ENCODE measurements at regions not wholly inside any gene's neighbourhood (a gene's known extent, or its start where the extent isn't known, plus 50 kb on each side); places are given as distances from the start of the nearest gene placed in this dataset.

GRCh38 chr5:60527072-60527471, 172.9 kb downstream of the DEPDC1B start:
- Mint-ChIP-seq H3K27ac (no peak overlapping the region), H3K27me3 (peaks cover 7% of the 10 kb centered on the region), H3K4me1 (no peaks in the 10 kb centered on the region), H3K9me3 (ENCODE audit: low read depth) (no peaks in the 10 kb centered on the region), H3K4me3 (no peak overlapping the region), H3K36me3 (no peaks in the 10 kb centered on the region)
- ATAC-seq (no peak), DNase-seq (no peak)
- CTCF ChIA-PET = no interaction called here

DNA sequence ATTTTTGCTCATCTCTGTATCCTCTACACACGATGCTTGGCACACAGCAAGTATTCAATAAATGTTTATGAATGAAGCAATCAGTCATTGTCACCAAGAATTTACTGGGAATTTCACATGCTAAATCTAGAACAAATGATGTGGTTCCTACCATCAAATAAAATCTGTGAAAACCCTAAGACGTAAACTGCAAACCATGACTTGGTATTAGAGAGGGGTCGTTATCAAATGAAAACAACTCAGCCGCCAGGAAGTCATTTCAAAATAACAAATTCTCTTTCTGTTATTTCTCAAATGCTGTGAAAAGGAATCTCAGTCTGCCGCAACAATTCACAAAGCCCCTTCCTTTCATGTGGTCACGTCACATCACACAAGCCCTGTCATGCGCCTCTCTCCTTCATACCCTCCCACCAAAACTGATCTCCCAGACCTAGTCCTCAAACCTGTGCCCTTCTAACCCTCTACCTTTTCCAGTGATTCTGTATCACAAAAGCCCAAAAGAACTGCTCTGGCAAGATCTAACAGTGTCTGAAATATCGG, 173.6 kb downstream of the DEPDC1B start:
- H3K4me3 Mint-ChIP-seq = no peak overlapping the region
- peaks cover 7% of the 10 kb centered on the region for H3K27me3 Mint-ChIP-seq
- H3K27ac Mint-ChIP-seq = no peak overlapping the region
- CTCF ChIA-PET = no interaction called here
- peaks cover under 1% of the 10 kb centered on the region for H3K4me1 Mint-ChIP-seq
- H3K36me3 Mint-ChIP-seq = no peaks in the 10 kb centered on the region
- no peaks in the 10 kb centered on the region for H3K9me3 Mint-ChIP-seq (ENCODE audit: low read depth)
- ATAC-seq = no peak
- no peak for DNase-seq

GRCh38 chr5:60522292-60522905, 177.6 kb downstream of the DEPDC1B start:
- H3K4me1 Mint-ChIP-seq = peaks cover 2% of the 10 kb centered on the region
- ATAC-seq (peak; percentile 36), DNase-seq (no peak)
- no peak overlapping the region for H3K4me3 Mint-ChIP-seq
- CTCF ChIA-PET = no interaction called here
- no peaks in the 10 kb centered on the region for H3K36me3 Mint-ChIP-seq
- H3K27me3 Mint-ChIP-seq = peaks cover 7% of the 10 kb centered on the region
- H3K27ac Mint-ChIP-seq = no peak overlapping the region
- no peaks in the 10 kb centered on the region for H3K9me3 Mint-ChIP-seq (ENCODE audit: low read depth)

DNA sequence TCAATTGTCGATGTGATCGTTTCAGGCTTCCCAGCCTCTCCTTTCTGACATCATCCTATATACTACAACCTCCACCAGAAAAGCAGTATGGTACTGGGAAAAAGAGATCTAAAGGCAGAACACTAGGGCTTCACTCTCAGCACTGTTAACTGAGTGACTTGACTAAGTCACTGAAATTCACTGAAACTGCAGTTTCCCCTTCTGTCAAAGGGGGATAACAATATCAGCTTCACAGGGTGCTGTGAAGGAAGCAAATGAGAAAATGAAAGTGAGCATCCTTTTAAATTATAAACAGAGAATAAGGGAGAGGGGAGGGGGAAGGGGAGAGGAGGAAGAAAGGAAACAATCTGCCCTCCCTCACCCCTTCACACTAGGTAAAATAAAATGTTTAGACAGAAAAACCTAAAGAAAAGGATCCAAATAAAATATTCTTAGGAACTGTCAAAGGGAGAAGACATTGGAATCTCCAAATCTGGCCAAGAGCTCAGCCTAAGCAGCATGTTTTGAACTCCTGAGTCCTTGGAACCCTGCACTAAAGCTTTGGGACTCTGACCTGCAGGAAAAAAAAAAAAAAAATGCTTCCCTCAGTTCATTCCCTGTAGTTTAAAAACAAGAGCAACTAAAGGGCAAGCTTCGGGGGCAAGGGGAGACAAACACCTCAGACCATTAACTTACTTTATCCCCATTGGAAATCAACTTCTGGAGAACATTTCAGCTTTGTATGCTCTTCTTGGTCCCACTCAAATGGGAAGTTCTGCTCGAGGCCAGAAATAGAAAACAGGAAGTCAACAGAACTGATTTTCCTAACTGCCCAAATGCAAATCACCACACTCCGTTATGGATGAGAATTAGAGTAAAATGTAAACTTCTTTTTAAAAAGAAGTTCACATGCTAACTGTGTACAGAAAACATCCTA, 178.3 kb downstream of the DEPDC1B start:
- no peaks in the 10 kb centered on the region for H3K9me3 Mint-ChIP-seq (ENCODE audit: low read depth)
- peaks cover 7% of the 10 kb centered on the region for H3K27me3 Mint-ChIP-seq
- no peaks in the 10 kb centered on the region for H3K36me3 Mint-ChIP-seq
- H3K27ac Mint-ChIP-seq = no peak overlapping the region
- CTCF ChIA-PET = no interaction called here
- H3K4me1 Mint-ChIP-seq = peaks cover 2% of the 10 kb centered on the region
- no peak for ATAC-seq
- H3K4me3 Mint-ChIP-seq = no peak overlapping the region
- no peak for DNase-seq

- no peak overlapping the region for H3K4me3 Mint-ChIP-seq
- H3K36me3 Mint-ChIP-seq = no peaks in the 10 kb centered on the region
- H3K9me3 Mint-ChIP-seq (ENCODE audit: low read depth) = no peaks in the 10 kb centered on the region
- ATAC-seq (no peak), DNase-seq (no peak)
- CTCF ChIA-PET = no interaction called here
- no peak overlapping the region for H3K27ac Mint-ChIP-seq
- peaks cover 2% of the 10 kb centered on the region for H3K27me3 Mint-ChIP-seq
- peaks cover 2% of the 10 kb centered on the region for H3K4me1 Mint-ChIP-seq
Observed at GRCh38 chr5:60520451-60521227, 179.3 kb downstream of the DEPDC1B start.

DNA sequence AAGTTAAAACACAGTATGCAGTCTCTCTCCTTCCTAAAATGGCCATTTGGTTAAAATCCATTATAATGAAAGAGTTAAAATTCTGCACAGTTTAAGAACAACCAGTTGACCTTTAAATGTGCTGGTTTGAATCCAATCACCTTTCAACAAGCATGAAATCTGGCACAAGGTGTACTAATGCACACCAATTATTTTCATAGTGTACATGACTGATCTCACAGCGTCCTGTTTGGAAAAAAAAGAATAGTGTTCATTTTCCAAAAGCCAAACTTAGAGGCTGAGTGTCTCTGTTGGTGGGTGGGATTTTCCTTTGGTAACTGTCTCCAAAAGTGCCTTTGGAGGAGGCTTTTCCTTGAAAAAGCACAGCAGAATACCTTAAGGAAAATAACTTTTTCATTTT, 180.6 kb downstream of the DEPDC1B start:
- peaks cover 2% of the 10 kb centered on the region for H3K4me1 Mint-ChIP-seq
- CTCF ChIA-PET = no interaction called here

GRCh38 chr5:60517850-60518249, 182.1 kb downstream of the DEPDC1B start:
- no peak for DNase-seq
- H3K4me1 Mint-ChIP-seq = peaks cover 2% of the 10 kb centered on the region
- no peaks in the 10 kb centered on the region for H3K9me3 Mint-ChIP-seq (ENCODE audit: low read depth)
- H3K27ac Mint-ChIP-seq = no peak overlapping the region
- H3K27me3 Mint-ChIP-seq = no peaks in the 10 kb centered on the region
- ATAC-seq = no peak
- no peaks in the 10 kb centered on the region for H3K36me3 Mint-ChIP-seq
- H3K4me3 Mint-ChIP-seq = no peak overlapping the region
- CTCF ChIA-PET = no interaction called here

More for the DNA sequence above, 180.6 kb downstream of the DEPDC1B start:
- no peaks in the 10 kb centered on the region for H3K36me3 Mint-ChIP-seq
- H3K27me3 Mint-ChIP-seq = no peaks in the 10 kb centered on the region
- H3K4me3 Mint-ChIP-seq = no peak overlapping the region
- no peaks in the 10 kb centered on the region for H3K9me3 Mint-ChIP-seq (ENCODE audit: low read depth)
- no peak overlapping the region for H3K27ac Mint-ChIP-seq
- no peak for ATAC-seq
- DNase-seq = no peak

- H3K9me3 Mint-ChIP-seq (ENCODE audit: low read depth) = no peaks in the 10 kb centered on the region
- no peak overlapping the region for H3K27ac Mint-ChIP-seq
- H3K27me3 Mint-ChIP-seq = no peaks in the 10 kb centered on the region
- CTCF ChIA-PET = no interaction called here
- no peaks in the 10 kb centered on the region for H3K36me3 Mint-ChIP-seq
- DNase-seq = no peak
- no peak for ATAC-seq
- peaks cover 2% of the 10 kb centered on the region for H3K4me1 Mint-ChIP-seq
- H3K4me3 Mint-ChIP-seq = no peak overlapping the region
Observed at GRCh38 chr5:60517094-60517694, 182.8 kb downstream of the DEPDC1B start.

- CTCF ChIA-PET = no interaction called here
- H3K4me3 Mint-ChIP-seq = no peak overlapping the region
- H3K9me3 Mint-ChIP-seq (ENCODE audit: low read depth) = no peaks in the 10 kb centered on the region
- no peaks in the 10 kb centered on the region for H3K36me3 Mint-ChIP-seq
- DNase-seq (no peak), ATAC-seq (no peak)
- H3K4me1 Mint-ChIP-seq = peaks cover 2% of the 10 kb centered on the region
- no peaks in the 10 kb centered on the region for H3K27me3 Mint-ChIP-seq
- H3K27ac Mint-ChIP-seq = no peak overlapping the region
Observed at GRCh38 chr5:60516688-60517087, 183.3 kb downstream of the DEPDC1B start.

- CTCF ChIA-PET = no interaction called here
- ATAC-seq = no peak
Observed at GRCh38 chr5:60514152-60514551, 185.8 kb downstream of the DEPDC1B start.

GRCh38 chr5:60512117-60512516, 187.8 kb downstream of the DEPDC1B start:
- Mint-ChIP-seq H3K27me3 (no peaks in the 10 kb centered on the region), H3K36me3 (no peaks in the 10 kb centered on the region), H3K4me3 (no peak overlapping the region), H3K27ac (no peak overlapping the region), H3K9me3 (ENCODE audit: low read depth) (no peaks in the 10 kb centered on the region), H3K4me1 (no peaks in the 10 kb centered on the region)
- ATAC-seq (no peak), DNase-seq (no peak)
- CTCF ChIA-PET = no interaction called here

More at GRCh38 chr5:60514152-60514551, 185.8 kb downstream of the DEPDC1B start:
- H3K27me3 Mint-ChIP-seq = no peaks in the 10 kb centered on the region
- H3K4me3 Mint-ChIP-seq = no peak overlapping the region
- no peak overlapping the region for H3K27ac Mint-ChIP-seq
- H3K9me3 Mint-ChIP-seq (ENCODE audit: low read depth) = no peaks in the 10 kb centered on the region
- no peaks in the 10 kb centered on the region for H3K4me1 Mint-ChIP-seq
- H3K36me3 Mint-ChIP-seq = no peaks in the 10 kb centered on the region
- no peak for DNase-seq

GRCh38 chr5:60510663-60511062, 189.3 kb downstream of the DEPDC1B start:
- DNase-seq (no peak), ATAC-seq (no peak)
- Mint-ChIP-seq H3K9me3 (ENCODE audit: low read depth) (no peaks in the 10 kb centered on the region), H3K4me3 (no peak overlapping the region), H3K27me3 (no peaks in the 10 kb centered on the region), H3K27ac (no peak overlapping the region), H3K36me3 (no peaks in the 10 kb centered on the region), H3K4me1 (no peaks in the 10 kb centered on the region)
- CTCF ChIA-PET = no interaction called here

- H3K27me3 Mint-ChIP-seq = no peaks in the 10 kb centered on the region
- H3K4me1 Mint-ChIP-seq = no peaks in the 10 kb centered on the region
- H3K9me3 Mint-ChIP-seq (ENCODE audit: low read depth) = no peaks in the 10 kb centered on the region
Observed at GRCh38 chr5:60510049-60510448, 189.9 kb downstream of the DEPDC1B start.

More at GRCh38 chr5:60510049-60510448, 189.9 kb downstream of the DEPDC1B start:
- no peak overlapping the region for H3K4me3 Mint-ChIP-seq
- no peaks in the 10 kb centered on the region for H3K36me3 Mint-ChIP-seq
- ATAC-seq = no peak
- H3K27ac Mint-ChIP-seq = no peak overlapping the region
- CTCF ChIA-PET = interaction anchor here (0.5 kb wide), 1 partner anchor 214 kb away, joined by 4 read pairs; no protein-coding TSS in a partner anchor
- DNase-seq = no peak
